ENCODE measurements at regions not wholly inside any gene's neighbourhood (a gene's known extent, or its start where the extent isn't known, plus 50 kb on each side); places are given as distances from the start of the nearest gene placed in this dataset.

GRCh38 chr16:86978445-86979030 lies 338.7 kb downstream of the C16orf95 start:
- TF ChIP-seq POLR2A (IDR thresholded peaks at IDR 0.05; ENCODE audit: low read length): no peak
- no peak for TF ChIP-seq GATA1 (IDR thresholded peaks at IDR 0.05; ENCODE audit: low read depth, low read length)

All from erythroblast (primary cell).